HEK293T (cell line): ENCODE measurements at regions not wholly inside any gene's neighbourhood (a gene's known extent, or its start where the extent isn't known, plus 50 kb on each side); places are given as distances from the start of the nearest gene placed in this dataset.

ENCODE experiments used
- CTCF ChIA-PET: fragments of 350-600 bp; formaldehyde crosslinking; extraction: SDS; loops from one replicate; lab custom pipeline; 2021; ENCODE audit warnings: antibody characterized with exemption, inconsistent platforms; lab: Yijun Ruan, JAX
- POLR2A ChIA-PET: fragments of 350-600 bp; formaldehyde crosslinking; extraction: SDS; loops from one replicate; lab custom pipeline; 2020; ENCODE audit warnings: antibody characterized with exemption, inconsistent platforms; lab: Yijun Ruan, JAX
- DNase-seq: peaks from one replicate; pipeline ENCODE4 v3.0.0; 2012; ENCODE audit warnings: mixed read lengths; ENCODE audit errors: extremely low spot score
- ARNT ChIP-seq: fragments of 450-650 bp; IDR thresholded peaks from 2 replicates; pipeline ENCODE4 v1.6.1; 2017; ENCODE audit warnings: mild to moderate bottlenecking
- BHLHE40 ChIP-seq: fragments of 450-650 bp; IDR thresholded peaks from 2 replicates; pipeline ENCODE4 v1.6.1; 2016; ENCODE audit warnings: mild to moderate bottlenecking, moderate library complexity, borderline replicate concordance
- CTBP1 ChIP-seq: fragments of 450-650 bp; IDR thresholded peaks from 2 replicates; pipeline ENCODE4 v1.6.1; 2016; ENCODE audit warnings: borderline replicate concordance
- ELF4 ChIP-seq: fragments of 450-650 bp; IDR thresholded peaks from 2 replicates; pipeline ENCODE4 v1.6.1; 2017; ENCODE audit warnings: antibody characterized with exemption
- FOXA1 ChIP-seq: fragments of 450-650 bp; IDR thresholded peaks from 2 replicates; pipeline ENCODE4 v1.6.1; 2016; ENCODE audit warnings: mild to moderate bottlenecking
- FOXK2 ChIP-seq: fragments of 450-650 bp; IDR thresholded peaks from 2 replicates; pipeline ENCODE4 v1.6.1; 2016; ENCODE audit warnings: mild to moderate bottlenecking
- FOXM1 ChIP-seq: fragments of 450-650 bp; IDR thresholded peaks from 2 replicates; pipeline ENCODE4 v1.6.1; 2017; ENCODE audit warnings: mild to moderate bottlenecking, borderline replicate concordance
- HDGF ChIP-seq: fragments of 450-650 bp; IDR thresholded peaks from 2 replicates; pipeline ENCODE4 v1.6.1; 2017; ENCODE audit warnings: antibody characterized with exemption, borderline replicate concordance
- L3MBTL2 ChIP-seq: fragments of 450-650 bp; conservative IDR thresholded peaks from 2 replicates; pipeline ENCODE4 v1.6.1; 2016; ENCODE audit warnings: mild to moderate bottlenecking
- LEF1 ChIP-seq: fragments of 450-650 bp; IDR thresholded peaks from 2 replicates; pipeline ENCODE4 v1.6.1; 2017; ENCODE audit warnings: mild to moderate bottlenecking, borderline replicate concordance
- NFRKB ChIP-seq: fragments of 450-650 bp; IDR thresholded peaks from 2 replicates; pipeline ENCODE4 v1.6.1; 2016; ENCODE audit warnings: mild to moderate bottlenecking, moderate library complexity
- SP1 ChIP-seq: fragments of 450-650 bp; IDR thresholded peaks from 2 replicates; pipeline ENCODE4 v1.6.1; 2017
- SUZ12 ChIP-seq: fragments of 450-650 bp; IDR thresholded peaks from 2 replicates; pipeline ENCODE4 v1.6.1; 2016; ENCODE audit warnings: mild to moderate bottlenecking
- TARDBP ChIP-seq: fragments of 450-650 bp; IDR thresholded peaks from 2 replicates; pipeline ENCODE4 v1.6.1; 2016
- ZNF384 ChIP-seq: fragments of 450-650 bp; IDR thresholded peaks from 2 replicates; pipeline ENCODE4 v1.6.1; 2016
- TF ChIP-seq, protein P1 (sequence below): fragments of 450-650 bp; IDR thresholded peaks from 2 replicates; pipeline ENCODE4 v1.6.1; 2016

DNA sequence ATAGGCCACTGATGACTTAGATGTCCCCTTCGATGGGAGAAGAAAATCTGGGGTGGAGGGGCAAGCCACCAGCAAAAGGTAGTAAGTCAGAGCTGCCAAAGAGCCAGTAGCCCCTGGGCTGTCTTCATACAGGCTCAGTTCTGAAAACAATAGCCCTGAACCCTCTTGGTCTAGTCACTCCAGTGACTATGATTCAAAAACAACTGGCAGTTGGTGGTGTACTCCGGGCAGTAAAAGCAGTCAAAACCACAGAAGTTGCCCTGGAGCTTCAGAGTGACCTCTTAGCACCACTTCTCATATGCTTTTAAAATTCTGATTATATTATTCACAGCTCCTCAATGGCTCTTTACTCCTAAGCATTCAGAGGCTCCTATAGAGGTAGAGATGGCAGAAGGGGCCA is 164.3 kb upstream of the MAMLD1 start:
- no peak for DNase-seq
- CTCF ChIA-PET = no interaction called here
- POLR2A ChIA-PET = no interaction called here
- TF ChIP-seq SP1 (no peak), FOXA1 (no peak), CTBP1 (no peak), NFRKB (no peak), ZNF384 (no peak), L3MBTL2 (no peak), BHLHE40 (no peak), SUZ12 (no peak)

DNA sequence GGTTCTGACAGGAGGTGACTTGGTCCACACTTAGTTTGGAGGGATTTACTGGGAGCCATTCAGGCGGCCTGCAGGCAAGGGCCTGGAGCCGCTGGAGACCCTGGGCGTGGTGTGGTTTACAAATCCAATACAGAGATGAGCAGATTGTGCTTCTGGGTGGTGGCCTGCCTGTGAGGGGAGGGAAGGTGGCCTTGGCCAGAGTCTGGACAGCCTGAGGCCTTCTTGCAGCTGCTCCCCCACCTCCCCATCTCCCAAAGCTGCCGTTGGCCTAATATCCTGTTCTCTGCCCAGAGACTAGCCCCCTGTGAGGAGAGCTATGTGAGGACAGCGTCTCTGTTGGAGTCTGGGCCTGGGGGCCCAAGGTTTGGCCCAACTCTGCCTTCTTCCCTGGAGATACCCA is 163.9 kb upstream of the MAMLD1 start:
- TF ChIP-seq TARDBP (no peak), FOXM1 (no peak), FOXK2 (no peak), ARNT (no peak), SP1 (no peak), CTBP1 (no peak), L3MBTL2 (no peak), BHLHE40 (no peak), NFRKB (no peak), FOXA1 (no peak)
- CTCF ChIA-PET = no interaction called here
- POLR2A ChIA-PET = no interaction called here

DNA sequence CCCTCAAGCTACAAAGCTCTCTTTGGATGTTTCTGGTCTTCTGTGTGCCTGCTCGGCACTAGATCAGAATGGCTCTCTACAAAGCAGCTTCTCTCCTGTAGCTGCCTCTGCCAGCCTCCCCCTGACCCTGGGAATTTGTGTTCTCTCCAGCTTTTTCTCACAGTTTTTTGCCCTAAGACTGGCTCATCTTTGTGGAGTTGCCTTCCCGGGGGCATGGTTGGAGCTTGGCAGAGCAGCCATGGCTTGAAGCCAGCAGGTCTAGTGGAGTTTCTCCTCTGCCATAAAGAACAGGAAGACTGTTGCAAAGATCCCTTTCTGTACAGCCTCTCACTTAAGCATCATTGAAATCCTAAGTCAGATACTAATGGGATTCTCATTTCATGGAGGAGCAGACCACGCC is 163.3 kb upstream of the MAMLD1 start:
- ChIA-PET CTCF (no interaction called here), POLR2A (interaction anchor here (0.6 kb wide), 1 partner anchor 741 kb away, joined by 5 read pairs; no protein-coding TSS in a partner anchor)
- no peak for DNase-seq
- TF ChIP-seq ARNT (no peak), HDGF (no peak), FOXA1 (no peak), SP1 (no peak), NFRKB (no peak), TARDBP (no peak)
- TF ChIP-seq, protein P1, sequence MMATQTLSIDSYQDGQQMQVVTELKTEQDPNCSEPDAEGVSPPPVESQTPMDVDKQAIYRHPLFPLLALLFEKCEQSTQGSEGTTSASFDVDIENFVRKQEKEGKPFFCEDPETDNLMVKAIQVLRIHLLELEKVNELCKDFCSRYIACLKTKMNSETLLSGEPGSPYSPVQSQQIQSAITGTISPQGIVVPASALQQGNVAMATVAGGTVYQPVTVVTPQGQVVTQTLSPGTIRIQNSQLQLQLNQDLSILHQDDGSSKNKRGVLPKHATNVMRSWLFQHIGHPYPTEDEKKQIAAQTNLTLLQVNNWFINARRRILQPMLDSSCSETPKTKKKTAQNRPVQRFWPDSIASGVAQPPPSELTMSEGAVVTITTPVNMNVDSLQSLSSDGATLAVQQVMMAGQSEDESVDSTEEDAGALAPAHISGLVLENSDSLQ = no peak

More for the DNA sequence above, 163.9 kb upstream of the MAMLD1 start:
- DNase-seq = no peak

DNA sequence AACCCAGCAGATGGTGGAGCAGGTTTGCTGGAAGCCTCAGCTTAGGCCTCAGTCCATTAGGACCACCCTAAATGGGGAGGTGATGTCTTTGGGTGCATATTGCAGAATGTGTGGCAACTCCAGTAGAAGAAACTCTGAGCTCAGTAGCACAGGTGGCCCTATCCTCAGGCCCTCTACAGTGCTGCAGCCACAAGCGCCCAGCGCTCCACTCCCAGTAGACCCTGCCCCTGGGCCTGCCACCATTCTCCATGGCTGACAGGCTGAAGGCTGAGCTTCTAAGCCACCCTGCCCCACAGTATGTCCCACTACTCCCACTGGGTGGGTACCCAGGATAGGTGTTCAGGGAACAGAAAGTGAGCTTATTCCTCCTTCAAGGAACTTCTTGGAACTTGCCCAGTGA is 162.8 kb upstream of the MAMLD1 start:
- no peak for DNase-seq
- CTCF ChIA-PET = interaction anchor here (1.1 kb wide), 1 partner anchor 9 kb away, joined by 3 read pairs; no protein-coding TSS in a partner anchor
- POLR2A ChIA-PET = interaction anchor here (0.6 kb wide), 1 partner anchor 740 kb away, joined by 5 read pairs; no protein-coding TSS in a partner anchor
- TF ChIP-seq SP1 (no peak), TARDBP (no peak), L3MBTL2 (no peak), ARNT (no peak), BHLHE40 (no peak), ELF4 (no peak), ZNF384 (no peak), HDGF (no peak), FOXK2 (no peak), CTBP1 (no peak), SUZ12 (no peak)
- TF ChIP-seq, protein P1 = no peak

DNA sequence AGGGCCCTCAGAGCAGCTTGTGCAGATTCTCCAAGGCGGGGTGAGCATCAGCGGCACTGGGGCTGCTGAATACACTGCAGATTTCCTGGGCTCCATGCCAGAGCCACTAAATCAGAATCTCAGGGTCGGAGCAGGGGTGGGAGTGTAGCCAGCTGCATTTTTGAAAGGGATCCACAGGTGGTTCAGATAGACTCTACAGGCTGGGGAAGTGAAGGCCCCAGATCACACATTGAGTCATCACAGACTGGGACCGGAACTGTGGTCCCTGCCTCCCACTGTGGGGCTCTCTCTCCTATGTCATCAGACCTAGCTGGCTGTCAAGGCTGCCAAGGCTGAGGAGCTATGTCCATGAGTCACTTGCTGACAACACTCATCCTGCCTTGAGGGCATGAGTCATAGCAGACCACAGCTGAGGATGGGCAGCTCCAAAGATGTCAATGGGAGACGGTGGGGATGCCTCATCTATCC is 162.3 kb upstream of the MAMLD1 start:
- CTCF ChIA-PET = interaction anchor here (1.1 kb wide), 1 partner anchor 9 kb away, joined by 3 read pairs; no protein-coding TSS in a partner anchor
- POLR2A ChIA-PET = no interaction called here
- peak; percentile 25 for DNase-seq
- TF ChIP-seq HDGF = no peak
- no peak for TF ChIP-seq SP1
- no peak for TF ChIP-seq TARDBP
- TF ChIP-seq L3MBTL2 = no peak
- no peak for TF ChIP-seq ZNF384
- no peak for TF ChIP-seq BHLHE40
- TF ChIP-seq FOXM1 = no peak
- TF ChIP-seq ELF4 = no peak
- no peak for TF ChIP-seq NFRKB
- no peak for TF ChIP-seq SUZ12
- no peak for TF ChIP-seq FOXK2
- no peak for TF ChIP-seq CTBP1
- TF ChIP-seq LEF1 = no peak
- no peak for TF ChIP-seq FOXA1
- TF ChIP-seq, protein P1 = no peak
- no peak for TF ChIP-seq ARNT

DNA sequence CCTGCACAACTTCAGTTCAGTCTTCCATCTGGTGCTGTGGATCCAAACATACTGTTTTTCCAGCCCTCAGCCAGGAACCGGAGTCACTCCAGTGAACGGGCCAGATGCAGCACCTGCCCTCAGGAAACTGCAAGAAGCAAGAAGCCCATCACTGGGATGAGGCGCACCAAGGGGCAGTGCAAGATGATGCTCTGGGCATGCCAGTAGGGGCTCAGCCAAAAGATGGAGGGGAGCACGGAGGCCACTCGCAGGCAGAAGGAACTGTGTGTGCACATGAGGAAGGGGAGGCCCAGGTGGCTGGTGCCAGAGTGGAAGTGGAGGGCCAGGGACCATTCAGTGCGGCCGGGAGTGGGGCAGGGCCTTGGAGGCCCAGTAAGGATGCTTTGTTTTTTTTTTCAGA is 161.7 kb upstream of the MAMLD1 start:
- POLR2A ChIA-PET = no interaction called here
- TF ChIP-seq HDGF = no peak
- no peak for TF ChIP-seq FOXK2
- no peak for TF ChIP-seq LEF1
- TF ChIP-seq, protein P1 = no peak
- no peak for TF ChIP-seq FOXA1
- no peak for TF ChIP-seq BHLHE40
- DNase-seq = no peak
- CTCF ChIA-PET = no interaction called here
